Stimulated activated naive B cell treated with anti-CD40 and anti-IgM and Interleukin-4, amounts not matched to agents 10 μg/mL and 1 μg/mL and 100 μg/mL, for 72 hours (primary cell): ENCODE measurements at regions not wholly inside any gene's neighbourhood (a gene's known extent, or its start where the extent isn't known, plus 50 kb on each side); places are given as distances from the start of the nearest gene placed in this dataset.
"Not testable (repeated sequence)": the region's sequence is repeated elsewhere in the genome, so short reads cannot be mapped to it uniquely, and the experiment has no call there.

Source experiments
- ATAC-seq, 2 donors: fragments of 150-1000 bp; cut with Tn5 transposase; replicated peaks; 2 replicates each; pipeline ENCODE4 v1.10.0; 2021; ENCODE audit warnings: moderate library complexity in 1 of 2
- DNase-seq: peaks from one replicate; pipeline ENCODE4 v3.0.0; 2021
- H3K27ac Mint-ChIP-seq: one replicate; pipeline ENCODE4 v1.8.0; 2022; ENCODE audit warnings: mild to moderate bottlenecking, mixed read lengths
- H3K27me3 Mint-ChIP-seq, 2 donors: one replicate each; pipeline ENCODE4 v1.8.0; 2022; ENCODE audit warnings: mixed read lengths in 2 of 2
- H3K36me3 Mint-ChIP-seq, 2 donors: one replicate each; pipeline ENCODE4 v1.8.0; 2022; ENCODE audit warnings: mixed read lengths in 2 of 2, mild to moderate bottlenecking in 1 of 2
- H3K4me1 Mint-ChIP-seq, 2 donors: one replicate each; pipeline ENCODE4 v1.8.0; 2022; ENCODE audit warnings: mixed read lengths in 2 of 2, mild to moderate bottlenecking in 1 of 2
- H3K4me3 Mint-ChIP-seq, 2 donors: one replicate each; pipeline ENCODE4 v1.8.0; 2022; ENCODE audit warnings: mild to moderate bottlenecking in 2 of 2, mixed read lengths in 2 of 2, moderate library complexity in 1 of 2
- H3K9me3 Mint-ChIP-seq, 2 donors: one replicate each; pipeline ENCODE4 v1.8.0; 2022; ENCODE audit warnings: mixed read lengths in 2 of 2, mild to moderate bottlenecking in 1 of 2

DNA sequence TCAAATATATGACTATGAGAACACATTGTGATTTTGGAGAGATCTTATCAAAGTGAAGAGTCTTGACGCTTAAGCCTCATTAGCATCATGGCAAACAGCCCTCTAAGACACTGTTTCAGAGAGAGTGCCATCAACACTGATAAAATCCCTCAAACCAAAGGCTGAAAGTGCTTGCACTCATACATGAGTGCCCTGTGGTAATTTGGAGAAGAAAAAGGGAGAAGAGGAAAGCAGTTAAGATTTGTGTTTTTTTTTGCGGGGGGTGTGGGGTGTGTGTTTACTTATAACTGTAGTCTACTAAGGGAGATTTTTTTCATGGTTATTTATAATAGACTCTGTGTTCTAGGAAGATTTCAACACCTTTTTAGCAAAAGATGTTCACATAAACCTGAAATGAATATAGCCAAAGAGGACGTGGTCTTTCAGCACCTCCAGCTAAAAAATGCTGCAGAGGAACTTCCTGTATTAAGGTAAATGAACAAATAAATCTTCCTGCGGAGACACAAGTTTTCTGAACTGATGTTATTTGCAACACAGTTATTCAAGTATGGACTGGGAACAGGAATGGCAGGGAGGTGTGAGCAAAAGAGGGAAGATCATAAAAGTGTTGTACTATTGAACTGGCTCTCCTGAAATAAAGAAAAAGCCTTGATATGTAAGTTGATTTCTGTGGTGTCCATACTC is 81.9 kb upstream of the TGFBR2 start:
- Mint-ChIP-seq H3K4me1 (peaks cover 4 to 13% of the 10 kb centered on the region in 2 donors), H3K27ac (no peak overlapping the region), H3K4me3 (no peak overlapping the region), H3K27me3 (no peaks in the 10 kb centered on the region), H3K36me3 (no peaks in the 10 kb centered on the region), H3K9me3 (no peaks in the 10 kb centered on the region)
- DNase-seq (no peak), ATAC-seq (no peak)

DNA sequence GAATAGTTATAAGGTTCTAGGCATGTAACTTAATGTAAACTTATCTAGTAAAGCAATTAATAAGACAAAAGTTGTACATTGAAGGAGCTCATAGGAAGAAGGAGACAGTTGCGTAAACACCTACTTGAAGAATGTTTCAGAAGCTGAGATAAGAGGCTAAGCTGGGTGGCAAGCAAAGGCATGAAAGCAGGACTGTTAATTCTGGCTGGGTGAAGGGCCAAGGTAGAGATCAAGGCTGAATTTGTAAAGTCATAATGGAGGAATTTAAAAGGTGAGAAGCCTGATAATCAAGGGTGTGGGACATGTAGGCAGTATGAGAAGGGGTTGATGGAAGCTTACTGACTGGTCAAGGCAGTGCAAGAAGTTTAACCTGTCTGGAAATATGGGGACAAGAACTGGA is 80.4 kb upstream of the TGFBR2 start:
- H3K36me3 Mint-ChIP-seq, result no peaks in the 10 kb centered on the region
- H3K4me1 Mint-ChIP-seq, result peaks cover 4 to 13% of the 10 kb centered on the region in 2 donors
- DNase-seq (no peak), ATAC-seq (no peak)
- H3K27ac Mint-ChIP-seq, result no peak overlapping the region
- H3K4me3 Mint-ChIP-seq, result no peak overlapping the region
- H3K27me3 Mint-ChIP-seq, result no peaks in the 10 kb centered on the region
- H3K9me3 Mint-ChIP-seq, result no peaks in the 10 kb centered on the region

DNA sequence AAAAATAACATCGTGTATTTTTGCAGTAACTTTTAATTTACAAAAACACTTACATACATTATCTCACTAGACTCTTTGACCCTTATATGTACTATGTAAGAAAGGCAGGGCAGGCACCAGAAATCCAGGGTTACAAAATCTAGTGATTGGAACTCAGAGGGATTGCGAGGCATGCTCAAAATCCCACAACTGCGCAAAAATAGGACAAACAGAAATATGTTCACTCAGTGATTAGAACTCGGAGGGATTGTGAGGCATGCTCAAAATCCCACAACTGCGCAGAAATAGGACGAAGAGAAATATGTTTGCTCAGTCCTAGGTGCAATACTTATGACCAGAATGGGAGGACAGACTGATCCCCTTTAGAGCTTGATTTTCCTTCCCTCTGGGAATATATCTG is 79.2 kb upstream of the TGFBR2 start:
- ATAC-seq (no peak), DNase-seq (no peak)
- H3K27me3 Mint-ChIP-seq, result no peaks in the 10 kb centered on the region
- H3K36me3 Mint-ChIP-seq, result no peaks in the 10 kb centered on the region
- H3K4me1 Mint-ChIP-seq, result peaks cover 4 to 13% of the 10 kb centered on the region in 2 donors
- H3K4me3 Mint-ChIP-seq, result no peak overlapping the region
- H3K27ac Mint-ChIP-seq, result no peak overlapping the region
- no peaks in the 10 kb centered on the region for H3K9me3 Mint-ChIP-seq

DNA sequence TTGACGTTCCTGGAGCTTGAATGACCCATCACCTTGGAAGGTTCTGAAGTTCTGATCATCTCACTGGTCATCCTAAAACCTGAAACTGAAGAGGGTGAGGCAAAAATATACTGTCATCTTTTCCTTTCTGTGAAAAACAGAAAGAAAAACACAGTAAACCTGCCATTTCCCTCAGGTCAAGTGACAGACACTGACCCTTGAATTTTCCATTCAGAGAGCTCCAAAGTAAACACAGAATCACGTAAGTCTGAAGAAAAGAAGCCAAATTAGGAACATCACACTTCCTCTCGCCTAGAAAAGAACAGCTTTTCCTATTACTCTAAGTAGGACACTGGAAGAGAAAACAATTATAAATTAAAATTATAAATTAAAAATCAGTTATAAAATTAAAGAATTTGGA is 78.7 kb upstream of the TGFBR2 start:
- Mint-ChIP-seq H3K4me1 (peaks cover 4 to 13% of the 10 kb centered on the region in 2 donors), H3K36me3 (no peaks in the 10 kb centered on the region), H3K27ac (no peak overlapping the region), H3K9me3 (no peaks in the 10 kb centered on the region), H3K27me3 (no peaks in the 10 kb centered on the region), H3K4me3 (no peak overlapping the region)
- no peak for ATAC-seq
- DNase-seq, result no peak

DNA sequence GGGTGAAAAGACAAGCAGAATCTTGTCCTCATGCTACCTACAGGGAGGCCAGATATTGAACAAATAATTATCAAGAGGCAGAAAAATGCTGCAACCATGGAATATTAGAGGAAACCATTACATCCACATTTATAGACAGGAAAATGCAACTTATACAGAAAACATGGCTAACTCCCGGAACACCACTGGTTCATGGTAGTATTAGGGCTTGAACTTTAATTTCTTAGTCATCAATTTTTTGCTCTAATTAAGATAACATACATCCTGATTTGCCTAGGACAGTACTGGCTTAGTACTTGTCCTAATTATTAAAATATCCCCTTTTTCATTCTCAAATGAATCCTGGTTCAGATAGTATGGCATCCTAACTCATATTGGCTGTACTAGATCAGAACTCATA is 76.3 kb upstream of the TGFBR2 start:
- Mint-ChIP-seq H3K4me3 (no peak overlapping the region), H3K9me3 (peaks cover 0 to 2% of the 10 kb centered on the region in 2 donors), H3K4me1 (peaks cover 0 to 5% of the 10 kb centered on the region in 2 donors)

DNA sequence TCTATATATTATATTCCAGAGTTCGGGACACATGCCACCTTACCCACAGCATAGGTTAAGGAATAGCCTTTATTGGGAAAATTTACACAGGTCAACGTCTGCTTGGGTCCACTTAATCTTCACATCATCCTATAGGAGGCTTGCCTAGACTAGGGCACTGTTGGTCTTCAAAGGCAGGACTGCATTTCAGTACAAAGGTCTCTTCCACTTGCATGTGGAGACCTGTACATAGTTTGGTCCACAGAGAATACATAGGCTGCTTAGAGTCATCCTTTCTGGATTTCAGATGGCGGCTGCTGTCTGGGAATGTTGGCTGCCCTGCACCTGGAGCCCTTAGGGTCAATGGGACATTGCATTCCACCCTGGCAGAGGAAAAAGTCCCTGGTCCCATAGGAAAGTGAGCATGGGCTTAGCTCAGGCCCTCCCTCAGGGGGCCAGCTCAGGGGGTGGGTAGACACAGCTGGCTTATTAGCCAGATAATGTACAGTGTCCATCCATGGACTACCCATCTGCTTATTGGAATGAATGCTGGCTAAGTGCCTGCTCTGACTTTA is 75.3 kb upstream of the TGFBR2 start:
- Mint-ChIP-seq H3K36me3 (no peaks in the 10 kb centered on the region), H3K27ac (no peak overlapping the region), H3K27me3 (no peaks in the 10 kb centered on the region), H3K4me1 (peaks cover 0 to 5% of the 10 kb centered on the region in 2 donors), H3K9me3 (peaks cover under 1 to 2% of the 10 kb centered on the region in 2 donors), H3K4me3 (no peak overlapping the region)
- ATAC-seq (no peak), DNase-seq (no peak)

More for the DNA sequence above, 76.3 kb upstream of the TGFBR2 start:
- ATAC-seq (no peak), DNase-seq (no peak)
- H3K27ac Mint-ChIP-seq, result no peak overlapping the region
- H3K36me3 Mint-ChIP-seq, result no peaks in the 10 kb centered on the region
- no peaks in the 10 kb centered on the region for H3K27me3 Mint-ChIP-seq

DNA sequence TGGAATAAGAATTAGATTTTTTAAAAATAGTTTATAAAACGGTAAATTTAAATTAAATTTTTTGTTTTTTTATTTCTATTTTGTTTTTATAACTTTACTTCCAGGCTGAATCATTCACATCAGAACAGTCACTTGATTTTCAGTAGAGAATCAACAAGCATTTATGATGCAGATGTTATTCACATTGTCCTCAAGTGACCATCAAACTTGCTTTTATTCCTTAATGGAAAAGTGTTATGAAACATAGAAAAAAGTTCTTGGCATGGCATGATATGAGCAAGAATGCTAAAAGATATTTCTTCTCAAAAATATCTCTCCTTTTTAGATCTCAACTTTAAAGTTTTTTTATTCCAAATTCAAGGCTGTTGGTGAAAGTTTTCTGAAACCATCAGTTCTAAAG is 70.9 kb upstream of the TGFBR2 start:
- DNase-seq (no peak), ATAC-seq (no peak)
- Mint-ChIP-seq H3K27me3 (no peaks in the 10 kb centered on the region), H3K4me3 (no peak overlapping the region), H3K9me3 (peaks cover 2 to 4% of the 10 kb centered on the region in 2 donors), H3K4me1 (no peaks in the 10 kb centered on the region), H3K27ac (no peak overlapping the region), H3K36me3 (no peaks in the 10 kb centered on the region)

DNA sequence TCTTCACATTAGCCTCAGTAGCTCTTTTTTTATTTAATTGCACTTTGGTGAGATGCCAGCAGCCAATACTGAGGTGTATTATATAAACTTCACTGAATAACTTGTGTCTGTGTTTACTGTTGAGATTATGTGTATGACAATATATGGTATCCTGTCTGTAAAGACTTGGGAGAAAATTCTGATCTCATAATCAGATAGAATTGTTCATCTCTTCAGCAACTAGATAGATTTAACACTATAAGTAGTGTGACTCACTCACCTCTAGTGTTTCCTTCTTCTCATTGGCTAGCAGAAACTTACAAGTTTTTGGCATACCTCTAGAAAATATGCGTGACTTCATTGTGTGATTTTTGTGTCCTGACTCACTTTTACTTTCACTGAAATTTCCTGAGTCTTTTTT is 67.6 kb upstream of the TGFBR2 start:
- Mint-ChIP-seq H3K36me3 (no peaks in the 10 kb centered on the region), H3K9me3 (peaks cover 3 to 4% of the 10 kb centered on the region in 2 donors), H3K27me3 (no peaks in the 10 kb centered on the region), H3K4me3 (no peak overlapping the region), H3K4me1 (peaks cover 3 to 14% of the 10 kb centered on the region in 2 donors), H3K27ac (no peak overlapping the region)
- DNase-seq (no peak), ATAC-seq (no peak)

DNA sequence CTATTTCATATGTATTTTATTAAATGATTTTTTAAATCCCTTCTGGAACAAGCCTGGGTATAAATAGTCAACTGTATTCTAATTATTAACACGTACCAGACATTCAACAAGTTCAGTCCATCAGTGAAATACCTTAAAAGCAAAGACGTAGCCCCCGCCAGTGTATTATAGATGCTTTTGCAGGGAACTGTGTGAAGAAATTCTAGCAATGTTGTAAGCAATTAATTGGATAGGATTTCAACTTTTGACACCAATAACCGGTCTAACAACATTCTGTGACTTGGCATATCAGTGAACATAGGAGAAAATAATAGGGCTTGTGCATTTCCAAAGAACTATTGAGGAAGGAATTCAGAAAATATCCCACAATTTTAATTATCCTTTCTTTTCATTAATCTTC is 67.2 kb upstream of the TGFBR2 start:
- Mint-ChIP-seq H3K36me3 (no peaks in the 10 kb centered on the region), H3K27ac (no peak overlapping the region), H3K4me3 (no peak overlapping the region), H3K9me3 (peaks cover 3 to 4% of the 10 kb centered on the region in 2 donors), H3K4me1 (peaks cover 3 to 14% of the 10 kb centered on the region in 2 donors), H3K27me3 (no peaks in the 10 kb centered on the region)
- no peak for ATAC-seq
- DNase-seq, result no peak

DNA sequence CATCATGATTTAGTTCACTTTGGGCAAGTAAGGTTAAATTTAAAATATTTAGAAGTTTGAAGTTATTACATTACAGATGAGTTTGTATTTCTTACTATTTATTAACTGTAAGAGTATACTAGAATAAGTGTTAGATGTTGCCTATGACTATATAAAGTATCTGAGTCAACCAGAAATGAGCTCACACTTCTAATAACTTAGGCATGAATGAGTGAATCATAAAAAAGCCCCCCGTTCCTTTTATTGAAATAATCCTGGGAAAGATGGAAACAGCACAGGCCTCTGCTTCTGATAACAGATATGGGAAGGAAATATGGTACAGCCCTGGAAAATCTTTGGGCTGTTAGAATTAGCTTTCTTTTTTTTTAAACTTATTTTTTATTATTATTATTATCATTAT is 66.6 kb upstream of the TGFBR2 start:
- no peak for DNase-seq
- ATAC-seq, result no peak
- Mint-ChIP-seq H3K4me3 (no peak overlapping the region), H3K9me3 (peaks cover 3 to 4% of the 10 kb centered on the region in 2 donors), H3K4me1 (peaks cover 3 to 14% of the 10 kb centered on the region in 2 donors), H3K36me3 (no peaks in the 10 kb centered on the region), H3K27me3 (no peaks in the 10 kb centered on the region), H3K27ac (no peak overlapping the region)

DNA sequence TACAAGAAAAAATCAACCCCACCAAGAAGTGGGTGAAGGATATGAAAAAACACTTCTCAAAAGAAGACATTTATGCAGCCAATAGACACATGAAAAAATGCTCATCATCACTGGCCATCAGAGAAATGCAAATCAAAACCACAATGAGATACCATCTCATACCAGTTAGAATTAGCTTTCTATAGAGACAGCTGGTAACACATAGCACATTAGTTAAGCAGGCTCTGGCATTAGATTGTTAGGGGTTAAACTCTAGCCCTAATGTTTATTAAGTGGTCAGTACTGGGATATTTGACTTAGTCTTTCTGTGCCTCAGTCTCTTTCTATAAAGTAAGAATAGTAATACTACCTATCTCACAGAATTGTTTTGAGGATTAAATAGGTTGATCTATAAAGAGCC is 65.2 kb upstream of the TGFBR2 start:
- ATAC-seq, H3K27me3 Mint-ChIP-seq, H3K36me3 Mint-ChIP-seq, H3K9me3 Mint-ChIP-seq, H3K4me3 Mint-ChIP-seq, H3K27ac Mint-ChIP-seq, DNase-seq: not testable (repeated sequence)
- peaks cover 3 to 14% of the 10 kb centered on the region in 2 donors for H3K4me1 Mint-ChIP-seq

DNA sequence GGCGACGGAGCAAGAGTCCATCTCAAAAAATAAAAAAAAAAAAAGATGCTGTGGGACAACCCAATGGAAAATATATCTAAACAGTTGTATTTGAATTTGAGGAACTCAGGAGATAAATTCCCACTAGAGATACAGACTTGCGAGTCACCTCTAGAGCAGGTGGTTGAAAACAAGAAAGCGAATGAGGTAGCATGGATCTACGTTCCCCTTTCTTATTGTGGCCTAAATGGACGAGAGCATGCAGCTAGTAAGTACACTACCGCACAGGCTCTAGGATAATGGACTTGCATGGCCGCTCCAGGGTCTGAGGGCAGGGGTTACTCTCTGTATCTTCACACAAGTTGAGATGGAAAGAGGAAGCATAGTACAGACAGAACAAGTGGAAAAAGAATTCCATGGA is 63.5 kb upstream of the TGFBR2 start:
- Mint-ChIP-seq H3K9me3 (peaks cover 4 to 7% of the 10 kb centered on the region in 2 donors), H3K36me3 (no peaks in the 10 kb centered on the region), H3K4me1 (peaks cover 7 to 19% of the 10 kb centered on the region in 2 donors), H3K27ac (no peak overlapping the region), H3K27me3 (no peaks in the 10 kb centered on the region), H3K4me3 (no peak overlapping the region)
- DNase-seq (no peak), ATAC-seq (peak; percentile 62 to 79)

DNA sequence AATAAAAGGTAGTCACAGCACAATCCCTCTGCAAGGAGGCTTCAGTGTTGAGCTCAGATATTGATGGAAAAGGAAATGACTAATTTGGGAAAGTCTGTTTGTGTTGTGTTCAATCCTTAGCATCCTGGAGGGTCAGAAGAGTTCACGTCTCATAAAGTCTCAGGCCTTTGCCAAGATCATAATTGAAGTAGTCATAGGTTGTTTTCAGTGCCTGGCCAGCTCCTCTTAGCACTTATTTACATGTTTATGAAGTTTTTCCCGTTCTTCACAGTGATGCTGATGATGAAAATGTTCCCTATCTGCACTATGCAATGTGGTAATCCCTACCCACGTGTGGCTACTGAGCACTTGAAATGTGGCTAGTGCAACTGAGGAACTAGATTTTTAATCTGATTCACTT is 61.6 kb upstream of the TGFBR2 start:
- ATAC-seq (no peak), DNase-seq (no peak)
- Mint-ChIP-seq H3K9me3 (peaks cover 5 to 11% of the 10 kb centered on the region in 2 donors), H3K27ac (no peak overlapping the region), H3K4me1 (peaks cover 11 to 26% of the 10 kb centered on the region in 2 donors), H3K36me3 (no peaks in the 10 kb centered on the region), H3K27me3 (no peaks in the 10 kb centered on the region), H3K4me3 (no peak overlapping the region)

DNA sequence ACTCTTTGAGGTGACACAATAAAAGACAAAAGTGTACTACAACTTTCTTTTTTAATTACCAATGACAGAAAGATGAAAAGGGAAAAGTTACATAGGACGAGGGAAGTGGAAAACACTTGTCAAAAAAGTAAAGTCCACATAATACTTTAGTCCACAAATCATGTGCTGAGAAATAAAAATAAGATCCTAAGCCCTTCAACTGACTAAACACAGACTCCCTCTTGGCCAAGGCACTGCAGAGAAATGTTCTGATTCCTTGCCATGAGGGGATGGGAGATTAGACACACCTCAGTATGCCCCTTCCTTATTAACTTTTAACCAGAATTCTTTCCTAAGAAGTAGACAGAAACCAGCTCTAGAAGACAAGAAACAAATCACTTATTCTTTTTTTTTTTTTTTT is 59.5 kb upstream of the TGFBR2 start:
- peaks cover 5 to 11% of the 10 kb centered on the region in 2 donors for H3K9me3 Mint-ChIP-seq
- no peaks in the 10 kb centered on the region for H3K36me3 Mint-ChIP-seq
- ATAC-seq (no peak), DNase-seq (no peak)
- peaks cover 23 to 47% of the 10 kb centered on the region in 2 donors for H3K4me1 Mint-ChIP-seq
- H3K27me3 Mint-ChIP-seq, result no peaks in the 10 kb centered on the region
- no peak overlapping the region for H3K27ac Mint-ChIP-seq
- H3K4me3 Mint-ChIP-seq, result no peak overlapping the region

DNA sequence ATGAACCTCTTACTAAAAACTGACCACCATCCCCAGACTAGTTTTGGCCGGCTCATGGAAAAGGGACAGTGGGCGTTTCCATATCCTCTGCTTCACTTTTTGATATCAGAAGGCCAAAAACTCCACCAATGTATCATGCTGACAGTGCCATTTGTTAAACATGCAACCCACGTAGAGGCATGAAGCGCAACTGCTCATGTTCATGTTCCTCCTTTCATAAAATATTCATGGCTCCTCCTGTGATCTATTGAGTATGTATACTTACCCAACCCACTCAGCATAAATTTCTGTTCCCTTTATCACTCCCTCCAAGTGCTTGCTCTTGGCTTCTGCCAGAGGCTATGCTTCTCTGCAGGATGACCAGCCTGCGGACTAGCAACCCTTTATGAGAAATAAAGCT is 58.7 kb upstream of the TGFBR2 start:
- peaks cover 5 to 11% of the 10 kb centered on the region in 2 donors for H3K9me3 Mint-ChIP-seq
- no peaks in the 10 kb centered on the region for H3K27me3 Mint-ChIP-seq
- peaks cover 29 to 48% of the 10 kb centered on the region in 2 donors for H3K4me1 Mint-ChIP-seq
- H3K36me3 Mint-ChIP-seq, result no peaks in the 10 kb centered on the region
- DNase-seq, result no peak
- H3K4me3 Mint-ChIP-seq, result no peak overlapping the region
- no peak overlapping the region for H3K27ac Mint-ChIP-seq
- ATAC-seq, result peak in 1 of 2 donors; percentile 23
